ENCODE measurements at regions not wholly inside any gene's neighbourhood (a gene's known extent, or its start where the extent isn't known, plus 50 kb on each side); places are given as distances from the start of the nearest gene placed in this dataset.

- FAIRE-seq, result no peak
- CTCF ChIA-PET, result interaction anchor here (1.3 kb wide), 1 partner anchor 9 kb away, joined by 5 read pairs; no protein-coding TSS in a partner anchor
These were observed 62.8 kb upstream of the WWC1 start for GRCh38 chr5:168228668-168229067.

More at GRCh38 chr5:168228668-168229067, 62.8 kb upstream of the WWC1 start:
- 33% methylated on average over 3 of the region's 3 CpGs for WGBS (ENCODE audit: insufficient coverage, insufficient replicate concordance, low lambda C conversion rate, missing lambda C conversion rate)
- TF ChIP-seq CBFB (IDR thresholded peaks at IDR 0.05; ENCODE audit: low read depth), result no peak
- TF ChIP-seq ZBTB33 (IDR thresholded peaks at IDR 0.05), result no peak
- TF ChIP-seq NKRF (conservative IDR thresholded peaks at IDR 0.05), result no peak
- TF ChIP-seq MEF2B (IDR thresholded peaks at IDR 0.05; ENCODE audit: partially characterized antibody, poor library complexity, severe bottlenecking), result no peak
- peak; percentile 28; the same call in 1 of the 2 replicates for TF ChIP-seq RAD51 (IDR thresholded peaks at IDR 0.05)
- Histone ChIP-seq H4K20me1 (ENCODE audit: control insufficient read depth, insufficient read depth) (no peaks in the 10 kb centered on the region), H3K9me3 (replicated peaks; ENCODE audit: control insufficient read depth, insufficient read depth, low read length) (no peaks in the 10 kb centered on the region; the same call in 2 of the 3 replicates), H3K36me3 (ENCODE audit: control insufficient read depth in 2 of 2, insufficient read depth in 2 of 2, low read length in 1 of 2) (no peaks in the 10 kb centered on the region), H3K4me3 (no peak overlapping the region), H3K4me2 (ENCODE audit: control insufficient read depth, insufficient read depth) (peak overlapping the region; percentile 45), H3K79me2 (ENCODE audit: control insufficient read depth, insufficient read depth, low read length) (no peaks in the 10 kb centered on the region), H3K4me1 (ENCODE audit: control insufficient read depth, insufficient read depth, low read length) (peaks cover 11% of the 10 kb centered on the region), H2AFZ (ENCODE audit: control insufficient read depth, low read depth, low read length) (peak overlapping the region; percentile 79), H3K27ac (ENCODE audit: control insufficient read depth, insufficient read depth) (peak overlapping the region; percentile 78), H3K9ac (ENCODE audit: control insufficient read depth, insufficient read depth, low read length) (no peak overlapping the region), H3K27me3 (replicated peaks in 1 of 2; ENCODE audit: control insufficient read depth in 2 of 2, insufficient read depth in 2 of 2, low read length in 1 of 2) (no peaks in the 10 kb centered on the region)
- ChIA-PET RAD21 (ENCODE audit: unreplicated experiment) (interaction anchor here (0.9 to 1.0 kb wide), 2 partner anchors 9 to 31 kb away, joined by 3 read pairs; no protein-coding TSS in a partner anchor), POLR2A (no interaction called here), SMC1A (ENCODE audit: uncharacterized antibody, unreplicated experiment) (interaction anchor here (0.7 to 1.6 kb wide), 7 partner anchors 9 to 528 kb away, joined by 3 to 7 read pairs (median 3); no protein-coding TSS in a partner anchor)
- no peak for DNase-seq (ENCODE audit: low read depth, low spot score)
- ATAC-seq, result no peak
- BruUV-seq (replicated peaks), result no TSS peak
- intact Hi-C loops (cut with micrococcal nuclease; ENCODE audit: unreplicated experiment) (no loop called here), in situ Hi-C loops (cut with MboI) (no loop called here)

Measured in GM12878 (cell line).